GM21515 (cell line): ENCODE measurements at regions not wholly inside any gene's neighbourhood (a gene's known extent, or its start where the extent isn't known, plus 50 kb on each side); places are given as distances from the start of the nearest gene placed in this dataset.
"Not testable (repeated sequence)": the region's sequence is repeated elsewhere in the genome, so short reads cannot be mapped to it uniquely, and the experiment has no call there.

Experiments used
- ATAC-seq: cut with Tn5 transposase; IDR thresholded peaks from one replicate; pipeline ENCODE4 v1.9.1; 2021; ENCODE audit not compliant: unreplicated experiment

DNA sequence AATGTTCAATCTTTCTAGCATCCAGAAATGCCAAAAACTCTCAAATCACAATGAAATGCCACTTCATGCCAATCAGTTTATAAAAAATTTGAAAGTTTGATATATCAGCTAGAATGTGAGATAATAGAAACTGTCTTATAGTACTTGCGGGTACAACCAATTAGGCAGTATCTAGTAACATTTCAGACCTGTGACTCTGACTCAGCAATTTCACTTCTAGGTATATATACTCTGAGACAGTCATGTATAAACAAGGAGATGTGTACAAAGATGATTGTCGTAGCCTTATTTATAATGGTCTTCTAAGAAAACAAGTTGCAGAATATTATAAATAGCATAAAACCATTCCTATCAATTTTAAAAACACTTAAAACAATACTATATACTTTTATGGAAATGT is 252.3 kb upstream of the PODXL start:
- no peak for ATAC-seq

DNA sequence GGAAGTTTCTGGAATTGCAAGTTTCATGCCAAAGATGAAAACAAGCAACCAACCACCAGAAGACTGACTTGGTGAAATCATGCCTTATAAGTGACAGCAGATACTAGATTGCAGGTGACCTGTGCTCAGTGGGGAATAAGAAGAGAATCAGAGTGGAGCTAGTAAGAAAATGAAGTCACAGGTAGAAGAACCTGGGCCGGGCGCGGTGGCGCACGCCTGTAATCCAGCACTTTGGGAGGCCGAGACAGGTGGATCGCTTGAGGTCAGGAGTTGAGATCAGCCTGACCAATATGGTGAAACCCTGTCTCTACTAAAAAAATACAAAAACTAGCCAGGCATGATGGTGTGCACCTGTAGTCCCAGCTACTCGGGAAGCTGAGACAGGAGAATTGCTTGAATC is 251.7 kb upstream of the PODXL start:
- ATAC-seq: not testable (repeated sequence)

DNA sequence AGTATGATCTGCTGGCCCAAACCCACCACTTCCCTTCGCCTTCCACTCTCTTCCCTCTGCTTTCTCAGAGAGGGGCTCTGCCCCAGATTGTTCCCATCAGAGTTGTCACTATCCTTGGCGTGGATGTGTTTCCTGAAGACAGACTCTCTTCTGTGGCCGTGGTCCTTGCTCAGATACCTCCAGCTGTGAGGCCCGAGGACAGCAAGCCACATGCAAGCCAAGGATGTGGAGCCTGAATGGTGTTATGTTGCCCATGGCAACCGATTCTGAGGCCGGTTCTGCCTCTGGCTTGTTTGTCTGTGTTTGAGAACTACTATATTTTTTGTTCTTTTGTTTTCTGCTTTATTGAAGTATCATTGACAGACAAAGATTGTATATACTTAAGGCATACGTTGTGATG is 247.4 kb upstream of the PODXL start:
- no peak for ATAC-seq

DNA sequence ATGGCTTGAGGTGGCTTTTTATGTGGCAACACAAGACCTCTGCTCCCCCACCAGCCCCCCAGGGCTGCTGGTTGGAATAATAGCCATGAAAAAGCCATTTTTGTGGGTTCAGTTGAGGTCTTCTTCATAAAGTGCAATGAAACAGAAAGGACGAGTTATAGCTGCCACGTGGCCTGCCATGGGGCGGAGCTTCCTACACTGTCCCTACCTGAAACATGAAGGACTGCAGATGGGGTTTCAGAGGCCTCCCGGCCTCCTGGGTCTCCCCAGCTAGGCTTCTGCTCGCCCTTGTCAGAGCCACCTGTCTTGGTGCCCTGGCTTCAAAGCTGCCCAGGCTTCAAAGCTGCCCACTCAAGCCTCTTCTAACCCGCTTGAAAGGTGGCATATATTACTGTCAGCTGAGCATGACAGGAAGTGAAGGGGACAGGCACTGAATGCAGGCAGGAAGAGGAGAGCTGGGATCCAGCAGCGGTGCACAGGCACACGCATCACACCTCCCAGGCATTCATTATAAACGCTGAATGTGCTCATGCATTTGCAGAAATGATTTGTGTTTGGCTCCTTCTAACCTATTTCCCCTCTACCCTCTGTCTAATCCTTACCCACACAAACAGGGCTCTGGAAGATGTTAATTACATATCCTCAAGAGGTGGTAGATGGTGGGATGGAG is 245.9 kb upstream of the PODXL start:
- ATAC-seq: no peak

DNA sequence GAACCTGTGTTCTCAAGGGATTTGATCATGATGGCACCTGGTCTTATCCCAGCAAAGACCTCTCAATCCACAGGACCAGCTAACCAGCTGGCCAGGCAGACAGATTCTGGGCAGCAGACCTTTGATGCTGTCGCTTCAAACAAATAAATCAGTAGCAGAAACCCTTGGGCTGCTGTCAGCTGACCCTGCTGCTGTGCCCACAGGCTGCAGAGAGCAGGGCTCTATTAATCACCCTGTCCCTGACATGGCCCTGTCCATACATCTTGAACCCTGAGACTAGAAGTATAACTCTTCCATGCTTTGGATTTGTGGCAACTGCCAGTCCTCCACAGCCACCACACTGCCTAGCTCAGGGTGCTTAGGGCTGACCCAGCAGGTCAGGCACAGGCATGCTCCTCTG is 244.1 kb upstream of the PODXL start:
- ATAC-seq: no peak

DNA sequence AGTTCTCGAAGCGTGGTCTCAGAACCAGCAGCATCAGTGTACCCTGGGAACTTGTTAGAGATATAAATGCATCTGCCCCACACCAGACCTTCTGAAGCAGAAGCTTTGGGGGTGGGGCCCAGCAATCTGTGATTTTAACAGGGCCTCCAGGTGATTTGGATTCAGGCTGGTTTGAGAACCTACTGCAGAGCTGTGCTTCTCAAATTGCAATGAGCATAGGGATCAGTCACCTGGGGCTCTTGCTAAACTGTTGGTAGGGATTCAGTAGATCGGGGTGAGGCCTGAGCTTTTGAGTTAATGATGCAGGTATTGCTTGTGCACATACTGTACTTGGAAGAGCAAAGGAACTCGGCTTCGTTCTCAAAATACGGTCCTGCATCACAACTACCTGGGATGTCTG is 243.6 kb upstream of the PODXL start:
- no peak for ATAC-seq

DNA sequence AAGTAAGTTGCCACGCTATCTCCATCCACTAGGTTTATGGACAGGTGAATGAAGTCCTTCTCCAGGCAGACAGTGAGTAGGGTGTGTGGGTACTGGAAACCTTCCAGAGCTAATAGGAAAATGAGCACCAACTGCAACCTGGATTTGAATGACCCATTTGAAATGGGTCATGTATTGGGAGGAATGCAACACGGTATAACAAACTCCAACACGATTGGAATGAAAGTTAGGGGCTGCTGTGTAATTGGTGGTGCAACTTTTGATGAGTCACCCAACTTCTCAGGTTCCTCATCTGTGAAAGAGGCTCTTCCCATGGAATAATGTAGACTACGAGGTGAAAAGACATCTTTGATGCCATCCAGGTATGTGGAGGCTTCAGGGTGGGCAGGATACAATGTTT is 241.4 kb upstream of the PODXL start:
- ATAC-seq: no peak

DNA sequence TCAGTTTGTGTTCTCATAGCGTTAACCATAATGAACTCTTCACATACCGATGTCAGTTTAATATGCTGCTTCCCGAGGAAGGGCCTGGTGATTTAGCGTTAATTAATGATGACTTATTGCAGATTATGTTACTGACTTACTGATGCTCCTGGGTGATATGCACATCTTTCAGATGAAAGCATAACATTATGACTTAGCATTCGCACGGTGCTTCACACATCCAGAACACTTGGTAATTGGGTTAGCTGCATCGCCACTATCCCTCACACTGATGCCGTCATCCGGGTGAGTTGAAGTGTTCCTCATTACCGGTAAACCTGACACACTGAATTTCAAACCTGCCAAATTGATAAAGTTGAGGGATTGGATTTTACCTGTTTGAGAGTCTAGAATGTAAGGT is 239.0 kb upstream of the PODXL start:
- no peak for ATAC-seq

DNA sequence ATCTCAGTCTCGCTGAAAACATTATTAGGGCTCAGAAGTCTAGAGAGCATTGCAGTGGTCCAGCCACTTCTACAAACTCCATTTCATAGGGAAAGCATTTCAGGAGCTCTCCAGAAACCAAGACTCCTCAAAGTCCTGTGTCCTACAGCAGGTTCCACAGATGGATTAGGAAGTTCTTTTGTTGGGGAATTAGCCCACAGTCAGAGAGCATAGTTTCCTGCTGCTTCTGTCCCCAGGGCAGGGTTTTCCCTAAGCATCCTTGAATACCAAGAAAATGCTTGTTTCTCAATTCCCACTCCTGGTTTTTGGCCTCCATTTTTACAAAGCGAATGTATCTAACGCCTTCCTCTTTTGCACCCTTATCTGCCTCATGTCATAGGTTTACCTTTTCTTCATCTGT is 235.9 kb upstream of the PODXL start:
- no peak for ATAC-seq

DNA sequence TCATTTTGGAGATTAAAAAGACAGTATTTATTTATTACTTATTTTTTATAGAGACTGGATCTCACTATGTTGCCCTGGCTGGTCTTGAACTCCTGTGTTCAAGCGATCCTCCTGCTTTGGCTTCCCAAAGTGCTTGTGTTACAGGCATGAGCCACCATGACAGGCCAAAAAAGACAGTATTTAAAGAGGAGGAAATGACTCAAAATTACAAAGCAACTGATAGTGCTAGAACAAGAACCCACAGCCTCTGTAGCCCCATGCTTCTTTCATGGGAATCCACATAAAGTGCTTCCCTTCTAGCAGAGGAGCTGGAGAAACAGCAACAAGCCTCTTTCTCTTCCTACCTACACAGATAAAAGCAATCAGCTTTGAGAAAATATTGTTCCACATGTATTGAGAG is 230.7 kb upstream of the PODXL start:
- no peak for ATAC-seq

DNA sequence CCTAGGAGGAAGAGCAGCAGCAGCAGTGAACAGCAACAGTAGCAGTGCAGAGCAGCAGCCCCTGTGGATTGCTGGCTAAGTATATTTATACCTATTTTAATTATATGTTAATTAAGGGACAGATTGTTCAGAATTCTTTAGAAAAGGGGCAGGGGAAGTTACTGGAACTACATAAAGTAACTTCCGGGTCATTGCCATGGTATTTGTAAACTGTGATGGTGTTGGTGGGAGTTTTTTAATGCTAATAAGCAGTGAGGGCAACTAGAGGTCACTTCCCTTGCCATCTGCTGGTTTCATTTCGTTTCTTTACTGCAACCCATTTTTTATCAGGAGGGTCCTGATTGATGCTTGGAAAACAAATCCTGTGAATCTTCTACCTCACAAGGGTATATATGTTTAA is 229.8 kb upstream of the PODXL start:
- ATAC-seq: no peak

DNA sequence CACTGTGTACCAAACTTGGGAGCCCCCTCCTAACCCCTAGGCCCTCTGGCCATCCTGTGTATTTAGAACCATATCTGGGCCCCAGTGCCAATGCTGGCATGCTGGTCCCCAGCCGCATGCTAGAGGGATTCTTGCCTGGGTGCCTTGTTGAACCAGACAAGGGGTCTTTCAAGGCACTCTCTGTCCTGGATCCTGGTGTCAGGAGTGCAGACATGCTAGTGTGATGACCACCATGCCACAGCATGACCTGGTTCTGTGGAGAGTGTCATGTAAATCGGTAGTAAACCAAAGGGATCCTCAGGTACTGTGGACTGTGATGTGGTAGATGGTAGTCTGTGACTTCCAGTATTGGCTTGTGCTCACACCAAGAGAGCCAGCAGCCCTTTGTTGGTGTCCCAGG is 222.2 kb upstream of the PODXL start:
- no peak for ATAC-seq

DNA sequence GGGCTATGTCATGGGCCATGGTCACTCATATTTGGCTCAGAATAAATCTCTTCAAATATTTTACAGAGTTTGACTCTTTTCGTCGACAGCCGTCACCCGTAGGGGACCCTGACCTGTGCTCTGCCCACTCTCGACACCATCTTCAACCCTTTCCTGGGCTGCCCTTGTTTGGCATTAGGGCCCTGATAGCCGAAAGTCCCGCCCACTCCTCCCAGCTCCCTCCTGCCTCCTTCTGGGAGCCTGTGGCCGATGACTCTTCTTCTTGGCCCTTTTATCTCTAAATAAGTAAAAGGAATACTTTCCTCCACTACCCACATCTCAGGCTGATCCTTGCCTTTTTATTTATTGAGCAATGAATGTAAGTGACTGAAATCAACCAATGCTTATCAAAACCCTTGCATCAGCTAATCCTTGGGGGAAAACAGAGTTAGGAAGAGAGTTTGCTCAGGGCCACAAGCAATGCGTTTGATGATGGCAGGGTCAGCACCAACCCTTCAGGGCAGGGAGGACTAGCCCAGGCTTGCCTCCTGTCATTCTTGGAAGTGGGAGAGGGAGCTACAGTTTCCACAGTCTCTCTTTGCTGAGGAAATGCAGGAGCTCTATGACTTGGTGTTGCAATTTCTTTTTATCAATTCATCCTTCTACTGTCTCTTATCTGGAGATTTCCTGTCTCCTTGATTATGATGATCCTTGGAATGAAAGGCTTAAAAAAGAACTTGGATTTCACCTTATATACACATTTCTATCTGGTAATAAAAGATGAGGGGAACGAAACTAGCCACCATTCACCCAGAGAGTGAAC is 218.2 kb upstream of the PODXL start:
- no peak for ATAC-seq

DNA sequence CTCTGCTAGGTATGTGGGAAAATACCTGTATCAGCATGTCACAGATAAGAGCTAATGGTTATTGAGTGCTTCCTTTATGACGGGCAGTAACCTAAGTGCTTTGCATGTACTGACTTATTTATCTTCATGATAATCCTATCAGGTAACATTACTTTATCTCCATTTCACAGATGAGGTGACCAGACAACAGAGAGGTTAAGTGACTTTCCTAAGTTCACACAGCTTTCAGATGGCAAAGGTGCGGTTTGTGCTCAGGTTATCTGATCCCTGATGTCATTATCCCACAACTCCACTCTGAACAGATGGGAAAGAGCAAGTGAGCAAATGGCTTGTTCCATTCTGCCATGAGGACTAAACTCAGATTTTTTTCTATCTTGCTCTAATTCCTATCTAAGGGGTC is 217.0 kb upstream of the PODXL start:
- ATAC-seq: no peak

DNA sequence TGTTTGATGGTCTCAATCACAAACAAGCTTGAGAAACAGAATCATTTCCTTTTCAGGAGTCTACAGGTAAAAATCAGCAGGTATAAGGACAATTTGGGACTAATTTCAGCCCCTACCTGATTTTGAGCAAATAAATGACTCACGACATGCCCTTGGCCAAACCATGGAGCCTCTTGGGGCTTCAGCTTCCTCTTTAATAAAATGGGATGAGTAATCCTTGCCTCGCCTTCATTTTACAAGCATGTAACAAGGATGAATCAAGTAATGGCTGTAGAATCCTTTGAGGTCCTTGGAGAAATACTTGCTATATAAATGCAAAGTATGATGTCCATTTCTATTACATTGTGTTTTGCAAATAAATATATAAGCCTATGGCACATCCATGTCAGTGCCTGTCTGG is 212.8 kb upstream of the PODXL start:
- ATAC-seq: no peak

DNA sequence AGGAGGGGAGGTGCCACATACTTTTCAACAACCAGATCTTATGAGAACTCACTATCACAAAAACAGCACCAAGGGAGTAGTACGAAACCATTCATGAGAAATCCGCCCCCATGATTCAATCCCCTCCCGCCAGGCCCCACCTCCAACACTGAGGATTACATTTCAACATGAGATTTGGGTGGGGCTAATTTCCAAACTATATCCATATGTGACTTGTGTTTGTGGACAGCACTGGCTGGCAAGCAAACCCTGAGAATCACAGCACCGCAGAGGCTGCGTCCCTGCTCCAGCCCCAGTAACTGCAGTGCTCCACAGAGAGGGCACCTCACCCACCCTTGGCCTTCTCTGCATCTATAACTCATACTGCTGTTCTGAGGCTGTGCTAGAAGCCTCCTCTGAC is 211.2 kb upstream of the PODXL start:
- ATAC-seq: no peak

DNA sequence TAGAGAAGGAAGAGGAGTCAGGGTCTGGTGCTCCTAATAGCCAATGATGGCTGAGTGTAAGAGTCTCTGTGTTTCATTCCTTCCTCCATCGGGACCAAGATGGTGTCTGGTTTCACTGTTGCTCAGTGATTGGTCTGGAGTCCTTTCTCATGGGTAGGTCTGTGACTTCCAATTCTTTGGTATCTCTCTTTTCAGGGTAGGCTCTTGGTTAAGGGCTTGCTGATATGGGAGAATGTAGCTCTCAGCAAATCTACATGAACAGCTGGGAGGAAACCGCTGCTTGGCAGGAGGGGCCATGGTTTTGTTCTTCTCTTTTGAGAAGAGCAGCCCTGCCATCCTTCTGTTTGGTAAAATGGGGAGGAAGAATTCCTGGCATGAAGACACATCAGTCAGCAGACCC is 209.1 kb upstream of the PODXL start:
- ATAC-seq: no peak

DNA sequence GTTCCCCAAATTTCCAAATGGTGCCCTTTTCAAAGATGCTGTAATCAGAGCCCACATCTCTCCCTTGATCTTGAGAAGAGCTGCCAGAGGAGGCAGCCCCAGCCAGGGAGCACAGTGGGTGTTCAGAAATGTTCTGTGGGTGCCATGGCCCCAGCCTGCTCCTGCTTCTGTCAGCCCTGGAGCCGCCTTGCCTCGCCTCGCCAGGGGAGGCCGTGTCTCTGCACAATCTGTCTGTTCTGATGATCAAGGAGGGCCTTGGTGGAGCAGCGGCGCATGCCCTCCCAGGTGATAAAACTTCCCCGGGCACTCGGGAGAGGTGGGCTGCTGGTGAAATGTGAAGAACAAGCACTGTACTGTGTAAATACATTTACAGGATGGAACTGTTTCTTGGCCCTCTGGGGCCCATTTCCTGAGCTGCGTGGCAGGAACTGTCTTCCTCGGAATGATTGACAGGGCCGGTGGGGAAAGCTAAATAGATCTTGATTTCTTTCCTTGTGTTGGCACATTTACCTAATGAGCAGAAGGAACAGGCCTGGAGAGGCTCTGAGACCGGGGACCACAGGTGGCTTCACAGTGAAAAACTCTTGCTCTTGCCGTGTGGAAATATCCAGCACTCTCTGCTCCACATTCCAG is 207.8 kb upstream of the PODXL start:
- ATAC-seq: no peak

DNA sequence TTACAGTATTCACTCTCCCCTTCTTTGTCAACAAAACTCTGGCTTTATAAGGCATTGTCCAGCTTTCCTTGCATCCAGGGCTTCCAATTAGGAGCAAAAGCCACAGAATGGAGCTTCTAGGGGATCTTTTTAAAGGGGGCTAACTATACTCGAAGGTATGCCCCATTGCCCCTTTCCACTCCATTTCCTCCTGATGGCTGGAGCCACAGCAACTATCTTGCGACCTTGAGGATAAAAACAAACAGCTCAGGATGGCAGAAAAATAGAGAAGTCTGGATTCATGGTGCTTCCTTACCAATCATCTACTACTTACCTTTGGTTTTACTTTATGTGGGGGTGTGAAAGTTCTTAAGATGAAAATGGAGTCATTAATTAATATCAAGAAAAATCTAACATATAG is 206.3 kb upstream of the PODXL start:
- ATAC-seq: no peak

DNA sequence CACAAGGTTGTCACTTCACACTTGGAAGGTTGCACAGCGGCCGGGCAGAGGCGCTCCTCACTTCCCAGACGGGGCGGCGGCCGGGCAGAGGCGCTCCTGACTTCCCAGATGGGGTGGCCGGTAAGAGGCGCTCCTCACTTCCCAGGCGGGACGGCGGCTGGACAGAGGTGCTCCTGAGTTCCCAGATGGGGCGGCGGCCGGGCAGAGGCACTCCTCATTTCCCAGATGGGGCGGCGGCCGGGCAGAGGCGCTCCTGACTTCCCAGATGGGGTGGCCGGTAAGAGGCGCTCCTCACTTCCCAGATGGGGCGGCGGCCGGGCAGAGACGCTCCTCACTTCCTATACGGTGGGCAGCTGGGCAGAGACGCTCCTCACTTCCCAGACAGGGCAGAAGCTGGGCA is 199.4 kb upstream of the PODXL start:
- not testable (repeated sequence) for ATAC-seq

DNA sequence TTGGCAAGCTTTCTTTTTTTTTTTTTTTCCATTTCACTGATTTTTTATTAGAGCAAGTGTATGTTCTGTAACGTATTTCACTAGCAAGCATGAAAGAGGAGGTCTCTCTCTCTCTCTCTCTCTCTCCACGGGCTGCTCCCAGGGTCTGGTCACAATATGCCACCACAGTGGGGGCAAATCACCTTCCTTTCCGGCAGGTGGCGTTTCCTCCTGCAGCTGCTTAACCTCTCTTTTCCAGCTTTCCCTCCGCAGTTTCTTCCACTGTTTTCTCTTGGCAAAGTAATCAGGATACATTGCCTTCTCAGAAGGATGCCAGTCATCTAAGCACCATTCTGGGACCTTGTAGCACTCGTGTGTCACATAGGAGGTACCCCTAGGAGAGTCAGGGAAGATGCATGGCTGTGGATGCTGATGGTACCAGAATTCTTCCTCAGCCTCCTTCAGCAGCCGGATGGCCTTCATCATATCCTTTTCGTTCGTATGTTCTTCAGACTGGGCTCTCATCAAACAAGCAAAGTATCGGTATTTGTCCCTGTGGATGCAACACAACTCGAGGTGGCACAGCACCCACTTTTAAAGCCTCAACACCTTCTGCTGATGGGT is 197.3 kb upstream of the PODXL start:
- no peak for ATAC-seq

DNA sequence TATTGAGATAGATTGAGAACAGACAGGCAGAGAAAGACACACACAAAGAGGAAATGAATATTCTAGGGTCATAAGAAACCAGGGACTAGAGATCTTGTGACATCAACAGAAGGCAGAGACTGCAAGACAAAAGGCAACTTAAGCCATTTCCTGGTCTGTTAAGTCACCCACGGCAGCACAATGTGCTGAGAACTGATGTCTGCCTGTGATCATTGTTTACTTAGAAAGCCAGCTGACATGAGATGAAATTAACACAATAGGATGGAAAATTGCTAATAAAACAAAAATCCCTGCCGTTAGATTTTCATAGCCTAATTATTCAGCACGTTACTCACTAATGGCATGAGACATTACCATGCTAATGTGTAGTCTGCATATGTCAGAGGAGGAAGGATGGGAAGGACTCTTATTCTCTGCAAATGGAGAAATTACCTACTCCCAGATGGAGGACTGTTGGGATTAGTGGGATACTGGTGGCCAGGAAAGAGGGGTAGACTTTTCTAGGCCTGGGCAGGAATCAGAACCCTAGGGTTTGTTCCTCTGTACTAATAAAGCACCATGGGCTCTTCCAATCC is 191.3 kb upstream of the PODXL start:
- ATAC-seq: no peak
